ENCODE measurements at regions not wholly inside any gene's neighbourhood (a gene's known extent, or its start where the extent isn't known, plus 50 kb on each side); places are given as distances from the start of the nearest gene placed in this dataset.

- no peak overlapping the region for H3K4me3 ChIP-seq
- H3K4me1 ChIP-seq (ENCODE audit: low read depth): no peaks in the 10 kb centered on the region
- no peaks in the 10 kb centered on the region for H3K36me3 ChIP-seq
- DNase-seq (ENCODE audit: low read depth in 1 of 2, low spot score in 1 of 2): no peak
- no peak overlapping the region for H3K27ac ChIP-seq
- no peaks in the 10 kb centered on the region for H3K27me3 ChIP-seq
- H3K9me3 ChIP-seq (ENCODE audit: low read depth): no peaks in the 10 kb centered on the region
- TF ChIP-seq CTCF (IDR thresholded peaks at IDR 0.05; ENCODE audit: low read depth, low read length): no peak
These were observed 1613.8 kb upstream of the IGFBP7 start for GRCh38 chr4:58723954-58724353.

GRCh38 chr4:58711039-58711438 lies 1600.9 kb upstream of the IGFBP7 start:
- no peak for TF ChIP-seq CTCF (IDR thresholded peaks at IDR 0.05; ENCODE audit: low read depth, low read length)
- no peak overlapping the region for H3K4me3 ChIP-seq
- no peak overlapping the region for H3K27ac ChIP-seq
- no peaks in the 10 kb centered on the region for H3K36me3 ChIP-seq
- H3K4me1 ChIP-seq (ENCODE audit: low read depth): peaks cover 5% of the 10 kb centered on the region
- no peaks in the 10 kb centered on the region for H3K9me3 ChIP-seq (ENCODE audit: low read depth)
- H3K27me3 ChIP-seq: no peaks in the 10 kb centered on the region
- DNase-seq (ENCODE audit: low read depth in 1 of 2, low spot score in 1 of 2): no peak

- no peak for TF ChIP-seq CTCF (IDR thresholded peaks at IDR 0.05; ENCODE audit: low read depth, low read length)
- Histone ChIP-seq H3K4me3 (no peak overlapping the region), H3K27ac (no peak overlapping the region), H3K9me3 (ENCODE audit: low read depth) (no peaks in the 10 kb centered on the region), H3K36me3 (no peaks in the 10 kb centered on the region), H3K4me1 (ENCODE audit: low read depth) (no peaks in the 10 kb centered on the region), H3K27me3 (no peaks in the 10 kb centered on the region)
- no peak for DNase-seq (ENCODE audit: low read depth in 1 of 2, low spot score in 1 of 2)
These were observed 1578.4 kb upstream of the IGFBP7 start for GRCh38 chr4:58688568-58688967.

GRCh38 chr4:58679886-58680285 lies 1569.7 kb upstream of the IGFBP7 start:
- H3K4me3 ChIP-seq: no peak overlapping the region
- H3K36me3 ChIP-seq: no peaks in the 10 kb centered on the region
- no peak overlapping the region for H3K27ac ChIP-seq
- H3K9me3 ChIP-seq (ENCODE audit: low read depth): no peaks in the 10 kb centered on the region
- no peak for DNase-seq (ENCODE audit: low read depth in 1 of 2, low spot score in 1 of 2)
- no peaks in the 10 kb centered on the region for H3K4me1 ChIP-seq (ENCODE audit: low read depth)
- no peaks in the 10 kb centered on the region for H3K27me3 ChIP-seq
- no peak for TF ChIP-seq CTCF (IDR thresholded peaks at IDR 0.05; ENCODE audit: low read depth, low read length)

GRCh38 chr4:58679051-58679450 lies 1568.9 kb upstream of the IGFBP7 start:
- DNase-seq (ENCODE audit: low read depth in 1 of 2, low spot score in 1 of 2): no peak
- no peak for TF ChIP-seq CTCF (IDR thresholded peaks at IDR 0.05; ENCODE audit: low read depth, low read length)
- no peaks in the 10 kb centered on the region for H3K9me3 ChIP-seq (ENCODE audit: low read depth)
- H3K4me1 ChIP-seq (ENCODE audit: low read depth): no peaks in the 10 kb centered on the region
- H3K27me3 ChIP-seq: no peaks in the 10 kb centered on the region
- no peak overlapping the region for H3K27ac ChIP-seq
- H3K36me3 ChIP-seq: no peaks in the 10 kb centered on the region
- no peak overlapping the region for H3K4me3 ChIP-seq

GRCh38 chr4:58669783-58670182 lies 1559.6 kb upstream of the IGFBP7 start:
- Histone ChIP-seq H3K27ac (no peak overlapping the region), H3K27me3 (no peaks in the 10 kb centered on the region), H3K36me3 (no peaks in the 10 kb centered on the region), H3K4me1 (ENCODE audit: low read depth) (no peaks in the 10 kb centered on the region), H3K9me3 (ENCODE audit: low read depth) (no peaks in the 10 kb centered on the region), H3K4me3 (no peak overlapping the region)
- no peak for TF ChIP-seq CTCF (IDR thresholded peaks at IDR 0.05; ENCODE audit: low read depth, low read length)
- DNase-seq (ENCODE audit: low read depth in 1 of 2, low spot score in 1 of 2): no peak

Data from cardiac muscle cell (in vitro differentiated cells and primary cell).